ENCODE measurements at regions not wholly inside any gene's neighbourhood (a gene's known extent, or its start where the extent isn't known, plus 50 kb on each side); places are given as distances from the start of the nearest gene placed in this dataset.

DNA sequence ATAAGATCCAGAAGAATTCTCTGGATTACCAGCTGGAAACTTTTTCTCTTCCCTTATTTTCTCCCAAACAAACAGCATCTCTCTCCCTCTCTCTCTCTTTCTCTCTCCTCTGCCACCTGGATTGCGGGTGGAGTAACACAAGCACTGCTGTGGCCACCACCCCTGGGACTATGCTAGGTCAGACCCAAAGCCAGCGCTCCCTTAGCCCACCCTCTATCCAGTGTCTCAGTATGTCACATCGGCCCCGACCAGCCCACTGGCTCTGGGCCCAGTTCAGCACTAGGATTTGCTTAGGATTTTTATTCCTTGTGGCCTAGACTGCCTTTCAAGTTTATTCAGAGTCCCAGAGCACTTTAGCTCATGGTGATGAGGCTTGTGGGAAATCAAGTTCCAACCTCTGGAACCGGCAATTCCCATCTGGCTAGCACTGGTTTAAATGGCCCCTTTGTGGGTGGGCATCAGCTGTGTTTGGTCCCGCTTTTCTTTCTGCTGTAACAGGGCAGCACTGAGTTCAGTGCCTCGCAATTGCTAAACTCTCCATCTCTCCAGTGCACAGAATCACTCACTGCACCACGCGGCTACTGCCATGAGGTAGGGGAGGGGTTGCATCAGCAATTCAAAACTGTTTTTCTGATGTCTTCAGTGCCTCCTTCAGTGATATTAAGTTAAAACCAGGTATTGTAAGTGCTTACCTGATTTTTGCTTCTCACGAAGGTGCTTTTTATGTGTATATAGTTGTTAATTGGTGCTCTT is 1623.1 kb downstream of the SLITRK5 start:
- TF ChIP-seq, protein P1, sequence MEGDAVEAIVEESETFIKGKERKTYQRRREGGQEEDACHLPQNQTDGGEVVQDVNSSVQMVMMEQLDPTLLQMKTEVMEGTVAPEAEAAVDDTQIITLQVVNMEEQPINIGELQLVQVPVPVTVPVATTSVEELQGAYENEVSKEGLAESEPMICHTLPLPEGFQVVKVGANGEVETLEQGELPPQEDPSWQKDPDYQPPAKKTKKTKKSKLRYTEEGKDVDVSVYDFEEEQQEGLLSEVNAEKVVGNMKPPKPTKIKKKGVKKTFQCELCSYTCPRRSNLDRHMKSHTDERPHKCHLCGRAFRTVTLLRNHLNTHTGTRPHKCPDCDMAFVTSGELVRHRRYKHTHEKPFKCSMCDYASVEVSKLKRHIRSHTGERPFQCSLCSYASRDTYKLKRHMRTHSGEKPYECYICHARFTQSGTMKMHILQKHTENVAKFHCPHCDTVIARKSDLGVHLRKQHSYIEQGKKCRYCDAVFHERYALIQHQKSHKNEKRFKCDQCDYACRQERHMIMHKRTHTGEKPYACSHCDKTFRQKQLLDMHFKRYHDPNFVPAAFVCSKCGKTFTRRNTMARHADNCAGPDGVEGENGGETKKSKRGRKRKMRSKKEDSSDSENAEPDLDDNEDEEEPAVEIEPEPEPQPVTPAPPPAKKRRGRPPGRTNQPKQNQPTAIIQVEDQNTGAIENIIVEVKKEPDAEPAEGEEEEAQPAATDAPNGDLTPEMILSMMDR (IDR thresholded peaks at IDR 0.05): no peak
- no peak for TF ChIP-seq POLR2AphosphoS5 (IDR thresholded peaks at IDR 0.05)
- no peak for TF ChIP-seq EP300 (IDR thresholded peaks at IDR 0.05)
- TF ChIP-seq POLR2A (IDR thresholded peaks at IDR 0.05): no peak

All from sigmoid colon (tissue), 4 donors.